D721Med (cell line): ENCODE measurements at regions not wholly inside any gene's neighbourhood (a gene's known extent, or its start where the extent isn't known, plus 50 kb on each side); places are given as distances from the start of the nearest gene placed in this dataset.

Experiments used
- DNase-seq: peaks from one replicate; pipeline ENCODE4 v3.0.0; 2011; ENCODE audit warnings: low spot score; ENCODE audit not compliant: insufficient read length
- FAIRE-seq: peaks from 2 replicates; lab custom pipeline; 2011; peaks lifted over from hg19 to GRCh38; lab: Jason Lieb, UNC
- CTCF ChIP-seq: IDR thresholded peaks from 2 replicates; pipeline ENCODE4 v1.5.1; 2012; ENCODE audit warnings: mild to moderate bottlenecking, control low read depth; ENCODE audit not compliant: insufficient read depth; ENCODE audit errors: missing control alignments

DNA sequence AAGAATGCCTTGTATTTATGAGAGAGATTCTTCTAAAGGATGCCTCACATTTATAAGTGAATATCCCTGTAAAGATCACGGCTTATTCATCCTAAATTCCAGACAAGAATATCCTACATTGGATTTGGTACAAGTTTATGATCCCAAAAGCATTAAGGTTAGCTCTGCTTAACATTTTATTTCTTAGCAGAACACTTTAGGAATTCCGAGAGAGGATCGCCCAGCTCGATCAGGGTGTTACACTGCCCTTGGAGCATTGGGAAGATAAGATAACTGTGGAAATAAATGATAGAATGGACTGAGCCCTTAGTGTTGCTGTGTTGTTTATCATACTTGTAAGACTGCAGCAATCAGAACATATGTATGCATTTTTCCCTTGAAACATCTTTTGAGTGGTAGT, 223.0 kb upstream of the CDIN1 start:
- FAIRE-seq (no peak), DNase-seq (no peak)
- no peak for TF ChIP-seq CTCF

- no peak for FAIRE-seq
- no peak for TF ChIP-seq CTCF
These were observed 222.3 kb upstream of the CDIN1 start for GRCh38 chr15:36356978-36357601.

DNA sequence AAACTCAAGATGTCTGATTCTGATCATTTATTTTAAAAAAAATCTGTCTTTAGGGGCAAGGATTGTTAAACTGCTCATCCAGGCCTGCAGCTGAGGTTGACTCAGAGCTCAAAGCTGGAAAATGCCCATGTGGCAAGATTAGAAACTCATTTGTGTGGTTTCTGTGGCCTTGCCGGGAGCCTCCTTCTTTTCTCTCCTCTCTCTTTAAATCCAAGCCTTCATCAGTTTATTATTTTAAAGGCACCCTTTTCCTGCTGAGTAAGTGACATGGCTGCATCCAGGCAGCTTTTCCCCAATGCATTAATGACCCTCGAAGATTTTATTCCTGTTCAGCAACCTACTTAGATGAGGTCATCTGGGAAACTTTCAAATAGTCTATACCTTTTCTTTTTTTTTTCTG, 221.3 kb upstream of the CDIN1 start:
- DNase-seq (no peak), FAIRE-seq (no peak)
- TF ChIP-seq CTCF, result no peak

More at GRCh38 chr15:36356978-36357601, 222.3 kb upstream of the CDIN1 start:
- DNase-seq, result no peak

DNA sequence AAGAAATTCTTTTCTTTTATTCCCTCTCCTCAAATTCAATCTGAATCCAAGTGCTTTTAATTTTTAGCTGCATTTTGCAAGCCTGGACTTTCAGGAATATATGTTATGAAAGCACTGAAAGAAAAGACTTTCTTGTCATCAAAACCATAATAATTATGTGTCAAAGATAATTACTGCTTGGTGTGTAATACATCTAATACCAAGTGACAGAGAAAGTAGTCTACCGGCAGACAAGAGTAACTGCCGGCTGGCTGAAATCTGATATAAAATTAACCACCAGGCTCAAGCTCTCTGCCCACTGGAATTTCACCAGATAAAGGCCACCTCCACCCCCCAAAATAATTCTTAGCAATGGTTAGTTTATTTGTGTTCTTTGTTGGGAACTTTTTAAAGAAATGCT, 220.9 kb upstream of the CDIN1 start:
- no peak for FAIRE-seq

GRCh38 chr15:36359286-36359685, 220.1 kb upstream of the CDIN1 start:
- no peak for TF ChIP-seq CTCF
- no peak for DNase-seq
- no peak for FAIRE-seq

More for the DNA sequence above, 220.9 kb upstream of the CDIN1 start:
- no peak for DNase-seq
- TF ChIP-seq CTCF, result no peak

DNA sequence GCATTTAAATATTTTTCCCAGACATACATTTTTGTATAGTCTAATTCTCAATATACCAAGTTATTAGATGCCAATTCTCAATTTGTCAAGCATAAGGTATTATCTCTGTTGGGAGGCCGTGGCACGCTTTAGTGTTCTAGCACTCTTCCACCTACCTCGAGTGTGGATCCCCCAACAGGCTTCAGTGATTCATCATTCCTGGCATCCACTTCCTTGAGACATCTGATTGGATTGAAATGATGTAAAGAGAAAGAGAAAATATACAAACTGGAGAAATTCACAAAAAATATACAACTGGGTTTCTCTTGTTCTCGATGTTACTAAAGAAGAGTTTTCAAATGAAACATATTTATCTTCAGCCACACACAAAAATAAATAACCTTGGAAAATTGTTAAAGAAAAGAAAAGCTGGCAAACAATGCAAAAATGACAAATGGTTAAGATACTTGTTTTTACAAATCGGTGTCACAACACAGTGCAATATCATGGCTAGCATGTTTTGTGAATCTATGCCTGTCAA, 218.0 kb upstream of the CDIN1 start:
- no peak for TF ChIP-seq CTCF
- DNase-seq, result no peak
- no peak for FAIRE-seq

GRCh38 chr15:36362509-36362915, 216.9 kb upstream of the CDIN1 start:
- no peak for DNase-seq
- no peak for TF ChIP-seq CTCF
- FAIRE-seq, result no peak
